Glutamatergic neuron (in vitro differentiated cells): ENCODE measurements at regions not wholly inside any gene's neighbourhood (a gene's known extent, or its start where the extent isn't known, plus 50 kb on each side); places are given as distances from the start of the nearest gene placed in this dataset.

Source experiments
- DNase-seq: peaks from one replicate; pipeline ENCODE4 v3.0.0; 2022
- H3K27ac Mint-ChIP-seq: one replicate; pipeline ENCODE4 v1.8.0; 2020; ENCODE audit warnings: mild to moderate bottlenecking, mixed read lengths, inconsistent platforms; ENCODE audit not compliant: unreplicated experiment
- H3K27me3 Mint-ChIP-seq: one replicate; pipeline ENCODE4 v1.8.0; 2020; ENCODE audit warnings: mild to moderate bottlenecking, moderate library complexity, mixed read lengths, inconsistent platforms; ENCODE audit not compliant: unreplicated experiment
- H3K36me3 Mint-ChIP-seq: one replicate; pipeline ENCODE4 v1.8.0; 2020; ENCODE audit warnings: mild to moderate bottlenecking, mixed read lengths, inconsistent platforms; ENCODE audit not compliant: unreplicated experiment
- H3K4me1 Mint-ChIP-seq: one replicate; pipeline ENCODE4 v1.8.0; 2020; ENCODE audit warnings: mild to moderate bottlenecking, low read depth, mixed read lengths, inconsistent platforms; ENCODE audit not compliant: unreplicated experiment
- H3K4me3 Mint-ChIP-seq: one replicate; pipeline ENCODE4 v1.8.0; 2020; ENCODE audit warnings: mild to moderate bottlenecking, mixed read lengths, inconsistent platforms; ENCODE audit not compliant: unreplicated experiment
- H3K9me3 Mint-ChIP-seq: one replicate; pipeline ENCODE4 v1.8.0; 2020; ENCODE audit warnings: mild to moderate bottlenecking, moderate library complexity, mixed read lengths, inconsistent platforms; ENCODE audit not compliant: unreplicated experiment
- TF ChIP-seq, protein P1 (sequence below): fragments of 200-600 bp; sonication (generic); IDR thresholded peaks from one replicate; pipeline ENCODE4 v1.5.0; 2021; ENCODE audit not compliant: partially characterized antibody, unreplicated experiment

DNA sequence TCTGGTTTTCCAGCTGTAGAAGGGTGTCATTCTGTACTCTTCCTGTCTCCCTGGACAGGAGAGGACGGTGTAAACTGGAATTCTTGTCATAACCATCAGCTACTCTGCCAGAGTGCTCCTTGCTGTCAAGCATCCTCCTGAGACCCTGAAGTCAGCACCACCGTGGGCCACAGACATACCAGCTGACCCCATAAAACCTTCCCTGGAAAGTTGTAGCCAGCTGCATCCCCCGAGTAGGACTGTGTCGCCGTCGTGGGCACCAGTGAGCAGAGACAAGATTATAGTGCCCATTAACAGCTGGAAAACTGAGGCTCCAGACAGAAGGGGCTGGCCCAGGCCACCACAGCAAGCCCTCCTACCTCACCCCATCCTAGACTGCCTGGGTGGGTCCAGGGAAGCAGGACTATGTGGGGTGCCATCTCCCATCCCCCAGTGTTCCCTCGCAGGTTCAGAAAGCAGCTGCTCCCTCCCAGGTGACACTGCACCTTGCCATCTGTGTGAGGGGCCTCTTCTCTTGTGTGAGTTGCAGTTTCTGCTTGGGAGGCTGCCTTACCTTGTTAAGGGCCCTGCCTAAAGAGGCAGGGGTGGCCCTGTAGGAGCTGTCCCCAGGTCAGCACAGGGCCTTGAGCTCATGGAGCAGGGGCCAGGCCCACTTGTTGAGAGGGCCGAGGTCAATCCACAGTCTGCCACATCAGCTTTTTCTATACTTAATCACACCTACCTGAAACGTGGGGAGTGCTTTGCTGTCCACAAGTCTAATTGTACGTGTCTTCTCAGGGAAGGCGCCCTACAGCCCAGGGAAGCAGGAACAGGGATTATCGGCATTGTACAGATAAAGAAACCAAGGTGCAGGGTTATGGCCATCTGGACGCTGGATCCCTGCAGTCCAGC lies 191.9 kb upstream of the LINGO1 start:
- H3K4me3 Mint-ChIP-seq = no peak overlapping the region

DNA sequence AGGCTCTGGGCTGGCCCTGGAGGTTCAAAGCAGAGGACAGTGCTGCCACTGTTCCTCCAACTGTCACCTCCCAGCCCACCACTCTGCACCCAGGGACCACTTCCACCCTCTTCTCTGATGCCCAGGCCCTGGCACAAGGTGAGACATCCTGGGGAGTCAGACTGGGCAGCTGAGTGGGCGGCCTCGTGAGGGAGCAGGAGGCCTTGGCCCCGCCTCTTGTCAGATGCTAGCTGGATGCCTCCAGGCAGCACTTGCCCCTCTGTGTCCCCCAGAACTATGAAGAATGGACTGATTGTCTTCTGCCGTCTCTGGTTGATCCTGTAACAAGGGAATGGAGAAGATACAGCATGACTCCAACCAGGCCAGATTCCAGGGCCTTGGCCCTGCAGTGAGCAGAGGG lies 191.0 kb upstream of the LINGO1 start:
- H3K9me3 Mint-ChIP-seq = peaks cover 7% of the 10 kb centered on the region
- no peak overlapping the region for H3K4me3 Mint-ChIP-seq
- TF ChIP-seq, protein P1, sequence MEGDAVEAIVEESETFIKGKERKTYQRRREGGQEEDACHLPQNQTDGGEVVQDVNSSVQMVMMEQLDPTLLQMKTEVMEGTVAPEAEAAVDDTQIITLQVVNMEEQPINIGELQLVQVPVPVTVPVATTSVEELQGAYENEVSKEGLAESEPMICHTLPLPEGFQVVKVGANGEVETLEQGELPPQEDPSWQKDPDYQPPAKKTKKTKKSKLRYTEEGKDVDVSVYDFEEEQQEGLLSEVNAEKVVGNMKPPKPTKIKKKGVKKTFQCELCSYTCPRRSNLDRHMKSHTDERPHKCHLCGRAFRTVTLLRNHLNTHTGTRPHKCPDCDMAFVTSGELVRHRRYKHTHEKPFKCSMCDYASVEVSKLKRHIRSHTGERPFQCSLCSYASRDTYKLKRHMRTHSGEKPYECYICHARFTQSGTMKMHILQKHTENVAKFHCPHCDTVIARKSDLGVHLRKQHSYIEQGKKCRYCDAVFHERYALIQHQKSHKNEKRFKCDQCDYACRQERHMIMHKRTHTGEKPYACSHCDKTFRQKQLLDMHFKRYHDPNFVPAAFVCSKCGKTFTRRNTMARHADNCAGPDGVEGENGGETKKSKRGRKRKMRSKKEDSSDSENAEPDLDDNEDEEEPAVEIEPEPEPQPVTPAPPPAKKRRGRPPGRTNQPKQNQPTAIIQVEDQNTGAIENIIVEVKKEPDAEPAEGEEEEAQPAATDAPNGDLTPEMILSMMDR = no peak
- H3K36me3 Mint-ChIP-seq = no peaks in the 10 kb centered on the region
- peaks cover 11% of the 10 kb centered on the region for H3K4me1 Mint-ChIP-seq
- H3K27me3 Mint-ChIP-seq = peaks cover 27% of the 10 kb centered on the region
- peak; percentile 10 for DNase-seq
- H3K27ac Mint-ChIP-seq = no peak overlapping the region

More for the DNA sequence above, 191.9 kb upstream of the LINGO1 start:
- TF ChIP-seq, protein P1 = no peak
- Mint-ChIP-seq H3K9me3 (peaks cover 7% of the 10 kb centered on the region), H3K36me3 (no peaks in the 10 kb centered on the region), H3K27me3 (peaks cover 27% of the 10 kb centered on the region), H3K4me1 (peaks cover 11% of the 10 kb centered on the region), H3K27ac (no peak overlapping the region)
- no peak for DNase-seq

DNA sequence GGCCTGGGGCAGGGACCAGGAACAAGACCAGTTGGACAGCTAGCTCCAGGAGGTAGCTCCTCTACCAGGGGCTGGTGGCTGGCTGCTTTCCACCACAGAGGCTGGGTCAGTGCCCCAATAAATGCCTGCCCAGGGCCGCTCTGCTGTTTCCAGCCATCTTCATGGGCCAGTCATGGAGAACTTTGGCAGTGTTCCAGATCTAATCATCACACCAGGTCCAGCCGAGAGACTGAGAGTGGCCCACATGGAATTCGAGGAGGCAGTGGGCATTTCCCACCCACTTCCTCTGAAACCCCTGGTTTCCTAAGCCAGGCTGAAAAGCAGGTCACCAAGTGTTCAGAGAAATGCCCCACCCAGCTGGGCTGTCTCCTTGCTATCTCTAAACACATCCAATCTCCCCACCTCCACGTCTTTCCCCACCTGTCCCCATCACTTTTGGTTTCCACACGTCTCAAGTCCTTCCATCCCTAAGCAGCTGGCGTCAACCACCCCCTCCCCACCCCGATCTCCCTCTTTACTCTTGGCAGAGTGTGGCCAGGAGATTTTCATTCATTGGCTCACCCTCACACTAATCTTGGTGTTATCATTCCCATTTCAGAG lies 190.0 kb upstream of the LINGO1 start:
- Mint-ChIP-seq H3K27me3 (peaks cover 28% of the 10 kb centered on the region), H3K36me3 (no peaks in the 10 kb centered on the region), H3K4me1 (peaks cover 13% of the 10 kb centered on the region), H3K9me3 (peaks cover 7% of the 10 kb centered on the region), H3K4me3 (no peak overlapping the region), H3K27ac (no peak overlapping the region)
- TF ChIP-seq, protein P1 = no peak
- no peak for DNase-seq

DNA sequence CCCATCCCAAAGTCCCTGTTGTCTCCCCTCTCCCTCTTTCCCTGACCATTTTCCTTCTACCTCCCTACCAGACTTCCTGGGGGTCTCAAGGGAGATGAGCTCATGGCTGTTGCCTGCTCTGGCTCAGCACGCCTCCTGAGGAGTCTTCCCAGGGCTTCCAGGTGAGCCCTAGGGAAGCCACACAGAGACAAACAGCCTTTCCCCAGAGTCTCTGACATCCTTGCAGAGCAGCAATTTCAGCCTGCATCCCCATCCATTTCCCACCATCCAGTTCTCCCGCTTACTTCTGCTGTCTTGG lies 189.2 kb upstream of the LINGO1 start:
- peaks cover 29% of the 10 kb centered on the region for H3K27me3 Mint-ChIP-seq
- peaks cover 17% of the 10 kb centered on the region for H3K4me1 Mint-ChIP-seq
- H3K9me3 Mint-ChIP-seq = peaks cover 7% of the 10 kb centered on the region
- peak; percentile 35 for DNase-seq
- H3K4me3 Mint-ChIP-seq = peak overlapping the region; percentile 47
- H3K36me3 Mint-ChIP-seq = no peaks in the 10 kb centered on the region
- H3K27ac Mint-ChIP-seq = peak overlapping the region; percentile 4
- TF ChIP-seq, protein P1 = no peak
